ENCODE measurements at regions not wholly inside any gene's neighbourhood (a gene's known extent, or its start where the extent isn't known, plus 50 kb on each side); places are given as distances from the start of the nearest gene placed in this dataset.

- TF ChIP-seq CTCF (IDR thresholded peaks at IDR 0.05): no peak
- TF ChIP-seq POLR2A (IDR thresholded peaks at IDR 0.05): no peak
Measured at GRCh38 chr12:60475825-60476224, 880.0 kb downstream of the SLC16A7 start.
